Ishikawa (cell line): ENCODE measurements at regions not wholly inside any gene's neighbourhood (a gene's known extent, or its start where the extent isn't known, plus 50 kb on each side); places are given as distances from the start of the nearest gene placed in this dataset.

ENCODE experiments used
- CEBPB ChIP-seq: IDR thresholded peaks from 2 replicates; pipeline ENCODE4 v1.6.1; 2012
- CREB1 ChIP-seq: IDR thresholded peaks from 2 replicates; pipeline ENCODE4 v1.6.1; 2012; ENCODE audit warnings: low read depth
- MAX ChIP-seq: IDR thresholded peaks from 2 replicates; pipeline ENCODE4 v1.6.1; 2012
- NFIC ChIP-seq: IDR thresholded peaks from 2 replicates; pipeline ENCODE4 v1.6.1; 2012
- RAD21 ChIP-seq: IDR thresholded peaks from 2 replicates; pipeline ENCODE4 v1.6.1; 2012; ENCODE audit warnings: low read depth
- REST ChIP-seq: IDR thresholded peaks from 2 replicates; pipeline ENCODE4 v1.6.1; 2012; ENCODE audit warnings: low read depth, mild to moderate bottlenecking

DNA sequence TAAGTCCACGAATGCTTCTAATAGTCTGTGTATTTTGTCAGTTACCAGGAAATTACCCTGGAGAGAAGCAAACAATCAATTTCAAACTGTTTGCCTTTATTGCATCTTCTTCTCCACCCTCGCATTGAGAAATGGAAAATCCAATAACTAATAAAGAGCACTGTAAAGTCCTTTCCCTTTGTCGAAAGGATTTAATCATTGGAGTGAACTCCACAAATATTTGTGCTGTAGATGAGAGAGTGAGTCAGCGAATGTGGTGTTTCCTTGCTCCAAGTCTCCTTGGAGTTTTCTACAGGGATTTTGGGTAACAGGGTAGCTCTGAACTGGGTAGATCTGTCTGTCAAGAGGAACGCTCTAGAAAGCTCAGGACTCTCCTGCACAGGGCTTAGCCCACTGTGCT lies 240.2 kb downstream of the KCNS3 start:
- no peak for TF ChIP-seq REST
- no peak for TF ChIP-seq CREB1
- no peak for TF ChIP-seq CEBPB
- TF ChIP-seq NFIC, result no peak
- TF ChIP-seq MAX, result no peak
- TF ChIP-seq RAD21, result no peak
